Activated B cell treated with CpG ODN at 0.5 μM for 24 hours (primary cell): ENCODE measurements at regions not wholly inside any gene's neighbourhood (a gene's known extent, or its start where the extent isn't known, plus 50 kb on each side); places are given as distances from the start of the nearest gene placed in this dataset.

Source experiments
- ATAC-seq: fragments of 200-7000 bp; cut with Tn5 transposase; one replicate; pipeline ENCODE4 v1.10.0; 2021; ENCODE audit warnings: low read depth, mild to moderate bottlenecking, moderate library complexity
- CTCF ChIA-PET: fragments of 350-600 bp; sonication (Branson Sonifier 250); formaldehyde crosslinking; loops from one replicate; lab custom pipeline; 2021; ENCODE audit warnings: antibody characterized with exemption; lab: Charles Lee
- POLR2A ChIA-PET: fragments of 350-600 bp; sonication (Branson Sonifier 250); formaldehyde crosslinking; loops from one replicate; lab custom pipeline; 2021; ENCODE audit warnings: antibody characterized with exemption; lab: Charles Lee
- DNase-seq: peaks from one replicate; pipeline ENCODE4 v3.0.0; 2022
- H3K27ac Mint-ChIP-seq: one replicate; pipeline ENCODE4 v1.8.0; 2020; ENCODE audit warnings: mixed read lengths
- H3K27me3 Mint-ChIP-seq: one replicate; pipeline ENCODE4 v1.8.0; 2021; ENCODE audit warnings: mixed read lengths
- H3K36me3 Mint-ChIP-seq: one replicate; pipeline ENCODE4 v1.8.0; 2021; ENCODE audit warnings: low read depth, mixed read lengths
- H3K4me1 Mint-ChIP-seq: one replicate; pipeline ENCODE4 v1.8.0; 2021; ENCODE audit warnings: mixed read lengths
- H3K4me3 Mint-ChIP-seq: one replicate; pipeline ENCODE4 v1.8.0; 2020; ENCODE audit warnings: mild to moderate bottlenecking, mixed read lengths
- H3K9me3 Mint-ChIP-seq: one replicate; pipeline ENCODE4 v1.8.0; 2020; ENCODE audit warnings: mixed read lengths
- CTCF ChIP-seq: fragments of 200-600 bp; IDR thresholded peaks from one replicate; pipeline ENCODE4 v1.8.0; 2022; ENCODE audit warnings: antibody characterized with exemption, mild to moderate bottlenecking
- intact Hi-C: fragments of 100-400 bp; cut with micrococcal nuclease; formaldehyde crosslinking; loops from one replicate; pipeline ENCODE4 v1.15.1; 2024

DNA sequence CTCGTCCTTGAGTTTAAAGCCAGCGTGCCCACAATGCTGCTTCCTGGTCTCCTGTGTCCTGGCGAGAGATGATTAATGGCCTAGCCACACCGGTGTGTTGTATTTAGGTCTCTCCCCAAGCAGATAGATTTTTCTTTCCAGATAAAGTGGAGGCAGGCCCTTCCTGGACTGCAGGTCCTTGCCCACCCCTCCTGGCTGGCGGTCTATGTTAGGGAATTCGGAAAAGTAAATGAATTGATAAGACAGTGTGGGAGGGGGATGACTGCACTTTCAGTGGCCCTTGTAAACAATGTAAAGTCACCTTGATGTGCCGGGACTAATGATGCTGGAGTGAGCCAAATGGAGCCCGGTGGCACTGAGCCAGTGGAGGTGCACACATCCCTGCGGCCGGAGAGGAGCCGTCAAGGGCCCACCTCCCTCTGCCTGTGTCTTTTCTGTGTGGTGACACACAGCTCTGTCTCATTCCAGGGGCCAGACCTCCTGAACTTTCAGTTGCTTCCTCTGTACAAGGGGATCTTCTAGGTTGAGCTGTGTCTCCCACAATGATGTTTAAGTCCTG lies 70.6 kb upstream of the ESRRB start:
- intact Hi-C loops, result no loop called here
- CTCF ChIA-PET, result no interaction called here

DNA sequence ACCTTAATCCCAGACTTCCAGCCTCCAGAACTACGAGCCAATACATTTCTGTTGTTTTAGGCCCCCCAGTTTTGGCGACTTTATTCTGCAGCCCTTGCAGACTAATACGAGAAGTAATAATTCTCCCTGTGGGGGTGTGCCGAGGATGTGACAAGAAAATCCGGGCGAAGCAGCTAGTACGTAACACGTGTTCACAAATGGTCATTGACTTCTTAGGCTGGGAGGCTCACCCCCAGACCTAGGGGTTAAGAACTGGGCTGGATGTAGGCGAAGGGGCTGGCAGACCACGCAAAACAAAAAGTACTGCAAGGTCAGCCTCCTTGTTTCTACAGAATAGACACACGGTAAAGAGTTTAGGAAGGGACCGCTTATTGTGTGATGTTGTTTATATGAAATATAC lies 69.8 kb upstream of the ESRRB start:
- Mint-ChIP-seq H3K4me1 (no peaks in the 10 kb centered on the region), H3K9me3 (no peaks in the 10 kb centered on the region), H3K4me3 (no peak overlapping the region), H3K36me3 (no peaks in the 10 kb centered on the region), H3K27me3 (peaks cover 32% of the 10 kb centered on the region), H3K27ac (no peak overlapping the region)
- intact Hi-C loops, result no loop called here
- DNase-seq (no peak), ATAC-seq (no peak)
- POLR2A ChIA-PET, result no interaction called here
- CTCF ChIA-PET, result no interaction called here
- no peak for TF ChIP-seq CTCF

More for the DNA sequence above, 70.6 kb upstream of the ESRRB start:
- no peak for TF ChIP-seq CTCF
- ATAC-seq (no peak), DNase-seq (no peak)
- Mint-ChIP-seq H3K27me3 (peaks cover 25% of the 10 kb centered on the region), H3K36me3 (no peaks in the 10 kb centered on the region), H3K4me3 (no peak overlapping the region), H3K27ac (no peak overlapping the region), H3K9me3 (no peaks in the 10 kb centered on the region), H3K4me1 (no peaks in the 10 kb centered on the region)
- POLR2A ChIA-PET, result no interaction called here

DNA sequence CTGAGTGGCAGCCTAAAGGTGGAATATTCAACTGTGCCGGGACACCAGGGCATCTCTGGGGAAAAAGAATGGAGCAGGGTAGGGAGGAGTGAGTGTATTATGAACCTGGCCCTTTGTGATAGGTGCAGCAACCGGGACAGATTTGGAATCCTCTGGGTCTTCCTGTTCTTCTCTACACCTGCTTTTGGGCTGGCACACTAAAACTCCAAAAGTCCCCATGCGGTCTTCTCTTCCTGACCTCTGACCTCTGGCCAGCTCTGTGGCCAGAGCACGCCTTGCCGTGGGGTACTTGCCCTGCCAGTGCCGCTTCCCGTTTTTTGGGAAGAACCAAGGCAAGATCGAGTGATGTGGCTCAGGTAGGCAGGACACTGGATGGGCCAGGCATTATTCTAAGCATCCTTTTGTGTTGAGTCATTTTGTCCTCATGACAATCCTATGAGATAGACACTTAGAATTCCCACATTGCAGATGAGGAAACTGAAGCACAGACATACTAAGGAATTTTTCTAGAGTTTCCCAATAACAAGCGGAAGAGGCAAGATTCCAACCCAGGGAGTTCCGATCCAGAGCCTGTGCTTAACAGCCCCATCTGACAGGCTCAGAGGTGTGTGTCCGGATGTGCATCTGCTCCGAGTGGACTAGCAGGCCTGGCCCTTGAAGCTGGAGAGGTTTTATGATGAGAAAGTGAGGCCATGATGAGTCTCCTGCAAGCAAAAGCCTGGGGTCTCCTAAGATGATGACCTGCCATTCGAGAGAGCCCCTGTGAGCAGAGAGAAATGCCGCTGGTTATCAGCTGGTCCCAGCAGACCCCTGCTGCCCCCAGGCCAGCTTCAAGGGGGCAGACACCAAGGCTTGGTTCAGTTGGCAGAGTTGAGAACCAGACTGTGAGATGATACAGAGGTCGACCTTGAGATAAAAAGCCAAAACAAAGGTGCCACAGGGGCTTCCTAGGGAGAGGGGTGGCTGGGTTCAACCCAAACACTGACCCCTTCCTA lies 67.9 kb upstream of the ESRRB start:
- no peaks in the 10 kb centered on the region for H3K4me1 Mint-ChIP-seq
- intact Hi-C loops, result no loop called here
- ATAC-seq (no peak), DNase-seq (no peak)
- no peak overlapping the region for H3K4me3 Mint-ChIP-seq
- no peaks in the 10 kb centered on the region for H3K9me3 Mint-ChIP-seq
- TF ChIP-seq CTCF, result no peak
- no peaks in the 10 kb centered on the region for H3K36me3 Mint-ChIP-seq
- CTCF ChIA-PET, result no interaction called here
- peaks cover 39% of the 10 kb centered on the region for H3K27me3 Mint-ChIP-seq
- H3K27ac Mint-ChIP-seq, result no peak overlapping the region
- POLR2A ChIA-PET, result no interaction called here

DNA sequence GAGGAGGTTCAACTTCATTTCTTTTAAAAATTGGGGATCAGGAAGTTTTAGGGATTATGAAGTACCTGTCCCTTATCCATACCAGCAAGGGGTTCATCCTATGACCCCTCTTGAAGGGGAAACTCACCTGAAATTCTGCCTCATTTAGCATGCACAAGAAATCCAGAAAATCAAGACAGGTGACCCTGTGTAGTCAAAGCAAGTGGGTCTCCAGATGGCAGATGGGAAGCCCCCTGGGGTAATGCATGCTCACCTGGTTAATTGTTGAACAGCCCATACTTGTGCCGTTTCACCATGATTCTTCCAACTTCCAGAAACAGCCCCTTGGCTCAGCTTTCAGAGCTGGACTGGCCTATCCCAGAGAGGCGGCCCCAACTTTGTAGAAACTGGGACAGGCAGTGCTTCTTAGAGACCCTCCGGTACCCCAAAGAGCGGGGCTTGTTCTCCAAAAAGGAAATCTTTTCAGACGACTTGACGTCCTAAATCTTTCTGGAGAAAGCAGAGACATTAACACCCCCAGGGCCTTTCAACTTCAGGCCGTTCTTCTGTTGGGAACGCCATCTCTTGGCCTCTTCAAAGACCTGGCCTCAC lies 66.3 kb upstream of the ESRRB start:
- intact Hi-C loops, result no loop called here
- ATAC-seq, result no peak
- H3K27me3 Mint-ChIP-seq, result peaks cover 41% of the 10 kb centered on the region
- no peaks in the 10 kb centered on the region for H3K9me3 Mint-ChIP-seq
- no peak for TF ChIP-seq CTCF
- H3K4me1 Mint-ChIP-seq, result no peaks in the 10 kb centered on the region
- ChIA-PET POLR2A (no interaction called here), CTCF (no interaction called here)
- H3K36me3 Mint-ChIP-seq, result no peaks in the 10 kb centered on the region
- DNase-seq, result no peak
- H3K4me3 Mint-ChIP-seq, result no peak overlapping the region
- no peak overlapping the region for H3K27ac Mint-ChIP-seq
